Aorta (tissue), 5 donors: ENCODE measurements at regions not wholly inside any gene's neighbourhood (a gene's known extent, or its start where the extent isn't known, plus 50 kb on each side); places are given as distances from the start of the nearest gene placed in this dataset.
A peak's percentile ranks its signal among the peaks of the same experiment; 100 is the strongest.

ENCODE experiments used
- ATAC-seq: fragments of 200-7000 bp; cut with Tn5 transposase; one replicate; pipeline ENCODE4 v1.9.1; 2022; ENCODE audit warnings: moderate library complexity; ENCODE audit not compliant: low FRiP score
- DNase-seq, 2 donors: peaks; one replicate each; pipeline ENCODE4 v3.0.0-alpha.2; 2020
- H3K27ac ChIP-seq, 2 donors: one replicate each; pipeline ENCODE4 v1.5.1; 2013; ENCODE audit warnings: low read length in 2 of 2, mild to moderate bottlenecking in 2 of 2, moderate library complexity in 2 of 2, control low read depth in 1 of 2, inconsistent platforms in 1 of 2, low read depth in 1 of 2
- H3K27me3 ChIP-seq, 2 donors: one replicate each; pipeline ENCODE4 v1.6.1; 2013; ENCODE audit warnings: control low read depth in 1 of 2, low read length in 1 of 2, mild to moderate bottlenecking in 1 of 2, moderate library complexity in 1 of 2; ENCODE audit not compliant: insufficient read depth in 2 of 2, control insufficient read depth in 1 of 2
- H3K36me3 ChIP-seq, 2 donors: one replicate each; pipeline ENCODE4 v1.6.1; 2013; ENCODE audit warnings: control low read depth in 1 of 2, low read length in 1 of 2, mild to moderate bottlenecking in 1 of 2; ENCODE audit not compliant: insufficient read depth in 2 of 2, control insufficient read depth in 1 of 2
- H3K4me1 ChIP-seq, 2 donors: one replicate each; pipeline ENCODE4 v1.6.1; 2013; ENCODE audit warnings: low read length in 2 of 2, control low read depth in 1 of 2, mild to moderate bottlenecking in 1 of 2, moderate library complexity in 1 of 2; ENCODE audit not compliant: insufficient read depth in 2 of 2, control insufficient read depth in 1 of 2
- H3K4me3 ChIP-seq, 2 donors: one replicate each; pipeline ENCODE4 v1.5.1; 2013; ENCODE audit warnings: low read length in 2 of 2, control low read depth in 1 of 2, mild to moderate bottlenecking in 1 of 2
- H3K9me3 ChIP-seq: one replicate; pipeline ENCODE4 v1.6.1; 2013; ENCODE audit warnings: mild to moderate bottlenecking, low read length; ENCODE audit not compliant: control insufficient read depth
- WGBS, 2 donors: extraction: QIAGEN DNeasy Blood & Tissue Kit; methylation state at CpG; one replicate each; pipeline ENCODE4 v1.1.7; 2013; 5-methylcytosine and 5-hydroxymethylcytosine counted together
- intact Hi-C, 2 donors: fragments of 100-400 bp; cut with DNase I; formaldehyde crosslinking; loops; one replicate each; pipeline versions ENCODE4 v1.14.2 to v1.15.0; 2022
- donor health status: healthy with polysubstance abuse.
- donor health status: Bipolar disorder and iron deficiency.
- donor health status: DM: no; HTN: no; CAD: no.
- donor health status: DM: no; HTN: no; CAD: no.
- donor health status: DM: yes; HTN: yes; CAD: no.

- ATAC-seq, result peak; percentile 89
- Histone ChIP-seq H3K36me3 (no peaks in the 10 kb centered on the region), H3K4me3 (no peak overlapping the region), H3K27ac (peak overlapping the region; percentile 23 to 69), H3K9me3 (no peaks in the 10 kb centered on the region), H3K27me3 (no peaks in the 10 kb centered on the region), H3K4me1 (peaks cover 4 to 7% of the 10 kb centered on the region in 2 donors)
- 13 to 15% methylated on average over 7 of the region's 7 CpGs for WGBS, 2 donors
- peak; percentile 82 for DNase-seq
- intact Hi-C loops, result loop anchor here in 1 of 2 donors (5.0 kb wide), 1 partner anchor 39 kb away; no protein-coding TSS in a partner anchor
These were observed 79.4 kb upstream of the NAV2 start for GRCh38 chr11:19633276-19633675.

GRCh38 chr11:19632499-19632834 lies 80.2 kb upstream of the NAV2 start:
- peak overlapping the region; percentile 23 to 69 for H3K27ac ChIP-seq
- WGBS, 2 donors, result 22 to 23% methylated on average over 3 of the region's 3 CpGs
- H3K36me3 ChIP-seq, result no peaks in the 10 kb centered on the region
- no peak overlapping the region for H3K4me3 ChIP-seq
- no peaks in the 10 kb centered on the region for H3K27me3 ChIP-seq
- no peak for DNase-seq
- no peak for ATAC-seq
- H3K9me3 ChIP-seq, result no peaks in the 10 kb centered on the region
- intact Hi-C loops, result loop anchor here in 1 of 2 donors (5.0 kb wide), 1 partner anchor 40 kb away; no protein-coding TSS in a partner anchor
- H3K4me1 ChIP-seq, result peaks cover 4 to 7% of the 10 kb centered on the region in 2 donors

- H3K36me3 ChIP-seq, result no peaks in the 10 kb centered on the region
- H3K27ac ChIP-seq, result peak overlapping the region in 1 of 2 donors; percentile 84
- H3K9me3 ChIP-seq, result no peaks in the 10 kb centered on the region
- peak in 1 of 2 donors; percentile 80 for DNase-seq
- intact Hi-C loops, result loop anchor here in 1 of 2 donors (5.0 kb wide), 1 partner anchor 40 kb away; no protein-coding TSS in a partner anchor
- H3K4me3 ChIP-seq, result no peak overlapping the region
- no peaks in the 10 kb centered on the region for H3K27me3 ChIP-seq
- whole genome bisulfite sequencing, 2 donors, result 17 to 20% methylated on average over 9 of the region's 9 CpGs
- no peak for ATAC-seq
- peaks cover 4 to 7% of the 10 kb centered on the region in 2 donors for H3K4me1 ChIP-seq
These were observed 80.7 kb upstream of the NAV2 start for GRCh38 chr11:19631712-19632498.

GRCh38 chr11:19628018-19628417 lies 84.6 kb upstream of the NAV2 start:
- H3K27ac ChIP-seq, result peak overlapping the region; percentile 47 to 83
- H3K27me3 ChIP-seq, result no peaks in the 10 kb centered on the region
- peak; percentile 85 to 90 for DNase-seq
- no peaks in the 10 kb centered on the region for H3K9me3 ChIP-seq
- peaks cover 4 to 7% of the 10 kb centered on the region in 2 donors for H3K4me1 ChIP-seq
- intact Hi-C loops, result no loop called here
- ATAC-seq, result peak; percentile 88
- WGBS, 2 donors, result 9 to 21% methylated on average over 5 of the region's 5 CpGs
- H3K4me3 ChIP-seq, result no peak overlapping the region
- H3K36me3 ChIP-seq, result no peaks in the 10 kb centered on the region

GRCh38 chr11:19627566-19627965 lies 85.1 kb upstream of the NAV2 start:
- ATAC-seq (no peak), DNase-seq (no peak)
- no peaks in the 10 kb centered on the region for H3K9me3 ChIP-seq
- intact Hi-C loops, result no loop called here
- no peaks in the 10 kb centered on the region for H3K27me3 ChIP-seq
- peaks cover 4 to 7% of the 10 kb centered on the region in 2 donors for H3K4me1 ChIP-seq
- no peak overlapping the region for H3K4me3 ChIP-seq
- WGBS, 2 donors, result 70 to 72% methylated on average over 4 of the region's 4 CpGs
- peak overlapping the region in 1 of 2 donors; percentile 96 for H3K27ac ChIP-seq
- no peaks in the 10 kb centered on the region for H3K36me3 ChIP-seq

- 85 to 91% methylated on average over 1 of the region's 1 CpG for WGBS, 2 donors
- peaks cover 4 to 7% of the 10 kb centered on the region in 2 donors for H3K4me1 ChIP-seq
- intact Hi-C loops, result no loop called here
- no peak overlapping the region for H3K4me3 ChIP-seq
- H3K9me3 ChIP-seq, result no peaks in the 10 kb centered on the region
- no peak overlapping the region for H3K27ac ChIP-seq
- DNase-seq (no peak), ATAC-seq (no peak)
- H3K36me3 ChIP-seq, result no peaks in the 10 kb centered on the region
- H3K27me3 ChIP-seq, result no peaks in the 10 kb centered on the region
These were observed 87.2 kb upstream of the NAV2 start for GRCh38 chr11:19625438-19625837.

- ATAC-seq (no peak), DNase-seq (no peak)
- no peaks in the 10 kb centered on the region for H3K36me3 ChIP-seq
- H3K27me3 ChIP-seq, result no peaks in the 10 kb centered on the region
- no peaks in the 10 kb centered on the region for H3K9me3 ChIP-seq
- H3K27ac ChIP-seq, result peak overlapping the region in 1 of 2 donors; percentile 36
- H3K4me3 ChIP-seq, result no peak overlapping the region
- WGBS, 2 donors, result 69 to 73% methylated on average over 4 of the region's 4 CpGs
- intact Hi-C loops, result no loop called here
- H3K4me1 ChIP-seq, result peaks cover 0 to 8% of the 10 kb centered on the region in 2 donors
These were observed 94.7 kb upstream of the NAV2 start for GRCh38 chr11:19617696-19618523.

- intact Hi-C loops, result no loop called here
- Histone ChIP-seq H3K36me3 (no peaks in the 10 kb centered on the region), H3K9me3 (no peaks in the 10 kb centered on the region), H3K4me1 (peaks cover 0 to 8% of the 10 kb centered on the region in 2 donors), H3K27ac (peak overlapping the region; percentile 36 to 98), H3K4me3 (no peak overlapping the region), H3K27me3 (no peaks in the 10 kb centered on the region)
- WGBS, 2 donors, result 35 to 40% methylated on average over 11 of the region's 11 CpGs
- ATAC-seq (peak; percentile 68), DNase-seq (no peak)
These were observed 97.1 kb upstream of the NAV2 start for GRCh38 chr11:19615341-19616183.
